ENCODE measurements at regions not wholly inside any gene's neighbourhood (a gene's known extent, or its start where the extent isn't known, plus 50 kb on each side); places are given as distances from the start of the nearest gene placed in this dataset.
"Not testable (repeated sequence)": the region's sequence is repeated elsewhere in the genome, so short reads cannot be mapped to it uniquely, and the experiment has no call there.

- peak; percentile 22 for DNase-seq
These were observed 1293.7 kb downstream of the EPHA7 start for GRCh38 chr6:92125681-92126080.

DNA sequence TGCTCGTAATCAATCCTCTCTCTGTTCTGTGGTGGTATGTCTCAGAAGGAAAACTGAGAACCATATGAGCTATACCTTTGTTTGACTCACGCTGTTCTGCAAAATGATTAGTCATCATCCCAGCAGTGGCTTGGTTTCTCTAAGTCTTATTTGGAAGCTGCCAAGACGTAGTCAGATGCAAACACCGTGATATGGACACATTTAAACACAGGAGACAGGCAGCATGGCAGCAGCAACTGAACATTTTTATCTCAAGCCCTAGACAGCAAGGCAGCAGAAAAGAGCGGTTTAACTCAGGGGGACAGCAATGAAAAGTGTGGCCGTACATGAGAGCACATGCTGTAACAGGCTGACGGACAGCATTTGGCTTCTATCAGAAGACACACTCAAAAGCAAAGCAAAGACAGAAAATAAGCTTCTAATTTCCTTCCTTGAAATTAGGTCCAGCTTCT lies 1295.1 kb downstream of the EPHA7 start:
- DNase-seq, result peak; percentile 78

DNA sequence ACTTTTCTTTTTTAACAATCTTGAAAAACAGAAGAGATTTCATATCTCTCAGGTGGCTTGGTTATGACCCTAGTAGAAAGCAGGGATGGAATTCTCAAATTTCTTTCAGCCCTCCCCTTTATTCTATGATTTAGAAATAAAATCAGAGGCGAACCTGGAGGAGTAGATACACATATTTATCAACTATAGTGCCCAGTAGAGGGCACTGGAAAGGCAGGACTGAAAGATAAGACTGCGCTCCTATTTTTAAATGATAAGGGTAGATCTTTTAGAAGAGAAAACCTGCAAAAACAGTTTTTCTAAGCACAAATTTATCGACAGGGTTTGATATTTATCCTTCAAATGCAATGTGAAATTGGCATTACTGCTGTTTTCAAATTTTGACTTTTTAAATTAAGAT lies 1296.6 kb downstream of the EPHA7 start:
- DNase-seq, result peak; percentile 77

- DNase-seq, result no peak
These were observed 1298.1 kb downstream of the EPHA7 start for GRCh38 chr6:92121228-92121627.

DNA sequence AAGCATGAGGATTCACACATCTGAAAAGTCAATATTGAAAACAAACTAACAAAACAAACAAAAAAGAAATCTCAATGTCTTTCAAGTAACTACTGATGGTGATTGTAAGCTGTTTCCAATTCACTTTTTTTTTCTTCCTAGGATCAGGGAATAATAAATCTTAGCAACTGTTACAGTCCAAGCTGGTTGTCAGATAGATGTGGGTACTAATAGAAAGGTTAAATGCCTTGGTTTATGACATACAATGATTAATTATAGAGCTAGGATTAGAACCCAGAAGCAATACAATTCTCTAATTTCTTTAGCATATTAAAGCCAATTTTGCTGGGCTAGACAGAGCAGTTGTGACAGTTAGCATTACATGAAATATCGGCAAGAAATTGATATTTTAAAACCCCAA lies 1301.6 kb downstream of the EPHA7 start:
- DNase-seq, result no peak

- DNase-seq, result peak; percentile 33
These were observed 1304.6 kb downstream of the EPHA7 start for GRCh38 chr6:92114797-92115196.

- DNase-seq, result no peak
These were observed 1305.2 kb downstream of the EPHA7 start for GRCh38 chr6:92114091-92114675.

DNA sequence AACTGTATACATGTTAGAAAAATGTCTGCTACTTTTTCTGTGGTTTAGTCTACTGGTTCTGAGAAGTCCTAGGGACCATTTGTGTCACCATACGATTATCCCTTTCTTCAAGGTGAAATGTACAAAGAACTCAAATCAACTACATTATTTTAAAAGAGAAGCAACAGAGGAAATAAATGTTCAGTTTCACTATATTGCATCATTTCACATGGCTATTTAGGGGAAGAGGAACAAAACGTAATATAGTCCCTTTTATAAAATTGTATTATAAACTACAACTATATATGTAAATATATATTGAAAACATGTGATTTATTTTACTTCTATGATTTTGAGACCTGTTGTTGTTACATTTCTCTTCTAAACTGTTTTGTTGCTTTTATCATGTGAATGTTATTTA lies 1308.0 kb downstream of the EPHA7 start:
- peak; percentile 80 for DNase-seq

DNA sequence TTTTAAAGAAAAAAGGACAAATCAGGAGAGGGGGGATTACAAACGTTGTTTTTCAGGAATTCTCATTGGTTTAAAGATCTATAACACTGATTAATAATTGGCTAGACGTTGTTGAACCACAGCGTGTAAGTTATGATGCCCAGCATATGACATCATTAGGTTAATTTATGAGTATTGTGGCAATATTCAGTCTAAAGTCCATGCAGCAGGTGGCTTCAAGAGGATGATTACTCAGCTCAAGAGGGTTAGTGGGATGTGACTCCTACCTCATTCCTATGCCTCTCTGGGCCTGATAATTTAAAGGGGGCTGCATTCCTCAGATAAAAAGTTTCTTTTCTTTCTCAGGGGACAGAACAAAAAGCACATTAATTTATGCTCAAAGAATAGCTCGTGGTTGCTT lies 1309.0 kb downstream of the EPHA7 start:
- DNase-seq, result peak; percentile 61

DNA sequence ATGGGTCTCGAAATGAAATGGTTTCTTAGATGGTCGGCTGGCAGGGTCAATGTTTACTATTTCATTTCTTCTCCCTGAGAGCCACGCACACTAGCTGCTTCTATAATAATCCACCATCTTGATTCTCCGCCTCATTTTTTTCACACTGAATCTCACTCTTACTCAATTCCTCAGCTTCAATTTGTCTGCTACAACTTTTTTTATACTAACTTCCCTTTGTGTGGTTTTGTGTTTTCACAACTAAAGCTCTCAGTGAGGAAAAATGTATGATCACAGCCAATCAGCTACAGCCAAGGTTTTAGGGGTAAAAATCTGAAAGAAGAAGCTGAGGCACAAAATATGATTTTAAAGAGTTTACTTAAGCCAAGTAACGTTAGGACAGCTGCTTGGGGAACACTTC lies 1309.4 kb downstream of the EPHA7 start:
- peak; percentile 61 for DNase-seq

GRCh38 chr6:92109256-92109655 lies 1310.1 kb downstream of the EPHA7 start:
- DNase-seq, result no peak

DNA sequence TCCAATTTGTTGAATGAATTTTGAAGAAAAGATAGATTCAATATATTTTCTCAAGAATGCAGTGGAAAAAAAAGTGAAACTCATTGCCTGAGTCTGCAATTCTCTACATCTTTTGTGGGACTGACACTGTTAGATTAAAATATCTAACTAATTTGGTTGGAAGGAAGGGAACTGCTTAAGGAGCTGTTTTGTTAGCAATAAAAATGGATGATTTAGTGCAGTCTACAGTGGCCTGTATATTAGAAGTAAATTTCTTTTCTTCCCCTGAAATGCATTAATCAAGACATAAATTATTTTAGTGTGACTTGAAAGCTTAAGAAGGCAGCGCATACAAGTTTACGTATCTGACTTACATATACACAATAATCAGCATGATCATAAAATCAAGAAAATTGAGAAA lies 1332.6 kb downstream of the EPHA7 start:
- DNase-seq, result no peak

GRCh38 chr6:92083914-92084313 lies 1335.4 kb downstream of the EPHA7 start:
- DNase-seq, result not testable (repeated sequence)

GRCh38 chr6:92072387-92072786 lies 1347.0 kb downstream of the EPHA7 start:
- no peak for DNase-seq

- DNase-seq, result no peak
These were observed 1349.6 kb downstream of the EPHA7 start for GRCh38 chr6:92069781-92070180.

GRCh38 chr6:92052513-92052912 lies 1366.8 kb downstream of the EPHA7 start:
- DNase-seq, result no peak

- no peak for DNase-seq
These were observed 1369.1 kb downstream of the EPHA7 start for GRCh38 chr6:92050216-92050615.

DNA sequence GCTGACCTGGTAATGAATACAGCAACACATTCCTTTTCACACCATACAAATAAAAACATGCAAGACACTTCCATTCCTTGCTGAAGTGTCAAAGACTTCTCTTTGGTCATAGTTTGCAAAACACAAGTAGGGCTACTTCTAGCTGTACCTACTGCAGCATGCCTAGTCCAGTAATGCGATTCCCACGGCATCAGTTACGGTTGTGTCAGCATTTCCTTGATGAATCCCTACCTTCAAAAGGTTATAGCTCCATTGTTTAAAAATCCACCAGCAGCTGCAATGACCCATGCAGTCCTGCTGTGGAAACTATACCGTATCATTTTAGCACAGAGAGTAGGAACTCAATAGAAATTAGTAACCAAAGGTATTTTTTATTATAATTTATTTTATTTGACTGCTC lies 1371.5 kb downstream of the EPHA7 start:
- no peak for DNase-seq

DNA sequence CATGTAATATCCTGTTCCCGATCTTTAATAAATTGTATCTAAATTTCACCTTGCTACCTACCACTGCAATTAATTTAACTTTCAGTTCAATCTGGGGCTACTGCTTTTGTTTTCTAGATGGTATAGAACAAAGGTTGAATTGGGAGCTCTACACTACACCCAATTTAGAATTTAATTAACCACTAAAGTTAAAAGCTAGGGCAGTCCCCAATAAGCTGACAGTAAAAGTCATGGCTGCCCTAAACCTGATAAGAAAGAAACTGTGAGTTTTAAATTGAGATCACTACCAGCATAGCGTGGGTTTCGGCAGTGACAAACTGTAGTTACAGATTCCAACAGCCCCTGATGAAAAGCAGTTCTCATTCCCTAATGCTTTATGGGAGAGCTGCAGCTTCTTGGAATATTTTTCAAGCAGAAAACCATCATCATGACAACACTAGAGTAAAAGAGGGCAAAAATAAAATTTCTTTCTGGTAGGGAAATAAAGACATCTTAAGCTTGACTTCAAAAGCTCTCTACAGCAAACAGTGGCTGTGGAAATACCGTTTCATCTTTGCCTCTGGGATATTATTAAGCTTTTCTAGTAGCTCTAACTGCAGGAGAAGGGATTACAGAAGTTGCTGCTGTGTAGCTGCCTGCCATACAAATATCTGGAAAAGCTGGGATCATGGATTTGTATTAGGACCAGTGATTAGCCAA lies 1372.1 kb downstream of the EPHA7 start:
- DNase-seq, result no peak

GRCh38 chr6:92044312-92044711 lies 1375.0 kb downstream of the EPHA7 start:
- no peak for DNase-seq

DNA sequence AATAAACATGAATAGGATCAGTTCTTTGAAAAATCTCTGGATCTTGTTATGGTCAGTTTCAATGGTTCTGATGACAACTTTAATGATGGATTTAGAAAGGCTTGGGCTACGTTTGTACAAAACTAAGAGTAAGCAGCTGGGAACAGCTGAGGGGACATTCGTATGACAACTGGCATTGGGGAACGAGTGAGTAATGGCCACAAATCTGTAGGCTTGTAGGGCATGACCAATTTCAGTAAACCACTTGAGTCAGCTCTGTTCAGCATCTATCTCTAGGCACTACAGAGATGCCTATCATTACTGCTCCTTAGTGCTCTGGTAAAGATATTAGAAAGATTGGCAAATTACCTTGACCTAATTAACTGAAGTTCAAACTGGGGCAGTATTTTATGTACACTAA lies 1375.6 kb downstream of the EPHA7 start:
- DNase-seq, result no peak

DNA sequence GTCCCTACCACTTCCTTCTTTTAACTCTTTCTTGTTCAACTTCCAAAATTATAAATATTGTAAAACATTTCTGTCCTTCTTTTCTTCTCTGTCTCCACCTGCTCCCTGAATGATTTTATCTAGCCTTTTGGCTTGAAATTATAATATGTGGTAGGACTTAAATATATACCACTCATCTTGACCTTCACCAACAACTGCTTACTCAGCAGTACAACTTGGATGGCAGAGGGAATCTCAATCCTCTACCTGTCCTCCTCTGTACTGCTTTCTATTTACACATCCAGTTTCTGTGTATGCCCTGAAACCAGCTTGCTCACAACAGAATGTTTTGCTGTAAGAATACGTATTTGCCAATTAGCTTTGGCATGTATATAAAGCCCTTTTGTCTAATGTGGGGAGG lies 1392.5 kb downstream of the EPHA7 start:
- DNase-seq, result no peak

DNA sequence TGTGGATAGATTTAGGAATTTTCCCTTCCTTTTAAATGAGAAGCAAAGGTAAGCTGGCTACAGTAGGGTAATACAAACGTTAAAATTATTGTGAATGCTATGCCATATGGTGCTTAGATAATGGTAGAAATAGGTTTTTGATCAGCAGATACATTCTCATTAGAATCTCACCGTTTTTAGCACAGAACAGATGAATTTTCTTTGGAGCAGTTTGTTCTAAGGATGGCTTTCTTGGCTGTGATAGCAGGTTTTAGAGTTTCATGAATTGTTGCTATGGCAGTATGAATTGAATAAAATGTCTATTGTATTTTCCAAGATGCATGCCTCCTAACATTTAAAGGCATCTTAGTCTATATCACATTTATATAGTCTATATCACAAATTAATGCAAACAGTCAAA lies 1394.5 kb downstream of the EPHA7 start:
- no peak for DNase-seq

GRCh38 chr6:92024110-92024509 lies 1395.2 kb downstream of the EPHA7 start:
- DNase-seq, result no peak

DNA sequence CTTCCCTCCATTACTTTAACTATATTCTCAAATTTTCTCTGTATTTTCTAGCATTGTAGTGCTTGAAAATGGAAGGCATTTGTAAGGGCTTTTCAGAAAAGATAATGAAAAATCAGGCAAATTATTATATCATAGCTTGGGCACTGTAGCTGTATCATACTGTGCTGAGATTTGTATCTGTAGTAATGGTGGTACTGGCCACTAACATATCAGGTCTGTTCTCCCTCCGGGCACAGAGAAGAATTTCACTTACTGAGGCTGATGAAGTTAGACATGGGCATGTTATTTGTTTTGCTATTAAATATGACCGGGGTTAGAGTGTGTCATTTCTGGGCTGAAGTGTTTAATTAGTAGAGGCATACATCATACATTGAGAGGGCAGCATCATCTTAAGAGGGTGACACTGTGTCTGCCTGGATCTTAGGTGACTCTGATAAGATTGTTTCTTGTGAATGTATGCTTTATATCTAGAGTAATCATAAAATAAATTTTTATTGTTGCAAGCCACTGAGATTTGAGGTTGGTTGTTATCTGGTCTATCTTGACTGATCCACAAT lies 1395.9 kb downstream of the EPHA7 start:
- no peak for DNase-seq
